ENCODE measurements at regions not wholly inside any gene's neighbourhood (a gene's known extent, or its start where the extent isn't known, plus 50 kb on each side); places are given as distances from the start of the nearest gene placed in this dataset.

GRCh38 chr2:47662552-47662951 is 91.8 kb upstream of the KCNK12 start:
- ChIA-PET POLR2A (no interaction called here), CTCF (no interaction called here)
- H3K36me3 Mint-ChIP-seq (ENCODE audit: insufficient read depth, unreplicated experiment): peaks cover 6% of the 10 kb centered on the region
- no peak overlapping the region for H3K4me3 ChIP-seq (ENCODE audit: low read depth, low read length)
- H3K27ac Mint-ChIP-seq (ENCODE audit: unreplicated experiment): no peak overlapping the region
- H3K9me3 ChIP-seq: no peaks in the 10 kb centered on the region
- H3K4me1 ChIP-seq: peaks cover 10% of the 10 kb centered on the region
- TF ChIP-seq CTCF (IDR thresholded peaks at IDR 0.05; ENCODE audit: insufficient read depth in 1 of 2, low read depth in 1 of 2, low read length in 1 of 2, severe bottlenecking in 1 of 2, unreplicated experiment in 1 of 2): no peak
- no peak overlapping the region for H3K4me3 Mint-ChIP-seq (ENCODE audit: unreplicated experiment)
- intact Hi-C loops (cut with micrococcal nuclease; ENCODE audit: unreplicated experiment): no loop called here
- H3K27me3 ChIP-seq (replicated peaks; ENCODE audit: control insufficient read depth, insufficient read depth, low read length): no peaks in the 10 kb centered on the region
- no peaks in the 10 kb centered on the region; the same call in 1 of the 2 replicates for H3K36me3 ChIP-seq (ENCODE audit: control insufficient read depth, insufficient read depth, low read length)
- no peaks in the 10 kb centered on the region for H3K9me3 Mint-ChIP-seq (ENCODE audit: unreplicated experiment)
- no peak for DNase-seq
- peaks cover 11% of the 10 kb centered on the region for H3K4me1 Mint-ChIP-seq (ENCODE audit: low read depth, unreplicated experiment)
- H3K27me3 Mint-ChIP-seq (ENCODE audit: insufficient read depth, unreplicated experiment): no peaks in the 10 kb centered on the region
- no TSS peak for BruUV-seq (replicated peaks)

- H3K36me3 Mint-ChIP-seq (ENCODE audit: insufficient read depth, unreplicated experiment): peaks cover 6% of the 10 kb centered on the region
- H3K4me3 Mint-ChIP-seq (ENCODE audit: unreplicated experiment): no peak overlapping the region
- Histone ChIP-seq H3K4me3 (ENCODE audit: low read depth, low read length) (no peak overlapping the region), H3K27me3 (replicated peaks; ENCODE audit: control insufficient read depth, insufficient read depth, low read length) (no peaks in the 10 kb centered on the region), H3K9me3 (no peaks in the 10 kb centered on the region), H3K36me3 (ENCODE audit: control insufficient read depth, insufficient read depth, low read length) (no peaks in the 10 kb centered on the region; the same call in 1 of the 2 replicates), H3K4me1 (peaks cover 6% of the 10 kb centered on the region)
- no peaks in the 10 kb centered on the region for H3K9me3 Mint-ChIP-seq (ENCODE audit: unreplicated experiment)
- no peak for TF ChIP-seq CTCF (IDR thresholded peaks at IDR 0.05; ENCODE audit: insufficient read depth in 1 of 2, low read depth in 1 of 2, low read length in 1 of 2, severe bottlenecking in 1 of 2, unreplicated experiment in 1 of 2)
- ChIA-PET CTCF (no interaction called here), POLR2A (no interaction called here)
- intact Hi-C loops (cut with micrococcal nuclease; ENCODE audit: unreplicated experiment): no loop called here
- H3K27me3 Mint-ChIP-seq (ENCODE audit: insufficient read depth, unreplicated experiment): no peaks in the 10 kb centered on the region
- no peak for DNase-seq
- no peak overlapping the region for H3K27ac Mint-ChIP-seq (ENCODE audit: unreplicated experiment)
- H3K4me1 Mint-ChIP-seq (ENCODE audit: low read depth, unreplicated experiment): peaks cover 5% of the 10 kb centered on the region
- no TSS peak for BruUV-seq (replicated peaks)
These were observed 90.5 kb upstream of the KCNK12 start for GRCh38 chr2:47661310-47661709.

GRCh38 chr2:47660168-47660567 is 89.4 kb upstream of the KCNK12 start:
- no peak overlapping the region for H3K4me3 ChIP-seq (ENCODE audit: low read depth, low read length)
- no peak for TF ChIP-seq CTCF (IDR thresholded peaks at IDR 0.05; ENCODE audit: insufficient read depth in 1 of 2, low read depth in 1 of 2, low read length in 1 of 2, severe bottlenecking in 1 of 2, unreplicated experiment in 1 of 2)
- no peaks in the 10 kb centered on the region for H3K4me1 ChIP-seq
- intact Hi-C loops (cut with micrococcal nuclease; ENCODE audit: unreplicated experiment): no loop called here
- ChIA-PET CTCF (no interaction called here), POLR2A (no interaction called here)
- no peaks in the 10 kb centered on the region for H3K9me3 Mint-ChIP-seq (ENCODE audit: unreplicated experiment)
- DNase-seq: no peak
- BruUV-seq (replicated peaks): no TSS peak
- H3K27ac Mint-ChIP-seq (ENCODE audit: unreplicated experiment): no peak overlapping the region
- H3K27me3 Mint-ChIP-seq (ENCODE audit: insufficient read depth, unreplicated experiment): no peaks in the 10 kb centered on the region
- H3K27me3 ChIP-seq (replicated peaks; ENCODE audit: control insufficient read depth, insufficient read depth, low read length): no peaks in the 10 kb centered on the region
- H3K36me3 ChIP-seq (ENCODE audit: control insufficient read depth, insufficient read depth, low read length): no peaks in the 10 kb centered on the region; the same call in 1 of the 2 replicates
- H3K9me3 ChIP-seq: no peaks in the 10 kb centered on the region
- no peaks in the 10 kb centered on the region for H3K4me1 Mint-ChIP-seq (ENCODE audit: low read depth, unreplicated experiment)
- H3K36me3 Mint-ChIP-seq (ENCODE audit: insufficient read depth, unreplicated experiment): peaks cover 6% of the 10 kb centered on the region
- no peak overlapping the region for H3K4me3 Mint-ChIP-seq (ENCODE audit: unreplicated experiment)
